HFFc6 (cell line): ENCODE measurements at regions not wholly inside any gene's neighbourhood (a gene's known extent, or its start where the extent isn't known, plus 50 kb on each side); places are given as distances from the start of the nearest gene placed in this dataset.

ENCODE experiments used
- DNase-seq: peaks from one replicate; pipeline ENCODE4 v3.0.0-alpha.2; 2018
- H3K27ac Mint-ChIP-seq: 2 replicates; pipeline ENCODE4 v1.8.0; 2020; ENCODE audit warnings: mild to moderate bottlenecking, mixed read lengths
- H3K27me3 Mint-ChIP-seq: 2 replicates; pipeline ENCODE4 v1.8.0; 2021; ENCODE audit warnings: mild to moderate bottlenecking, moderate library complexity, mixed read lengths; ENCODE audit not compliant: insufficient read depth
- H3K36me3 Mint-ChIP-seq: 2 replicates; pipeline ENCODE4 v1.8.0; 2021; ENCODE audit warnings: low read depth, mixed read lengths
- H3K4me1 Mint-ChIP-seq: 2 replicates; pipeline ENCODE4 v1.8.0; 2020; ENCODE audit warnings: low read depth, mixed read lengths
- H3K4me3 Mint-ChIP-seq: 2 replicates; pipeline ENCODE4 v1.8.0; 2020; ENCODE audit warnings: mild to moderate bottlenecking, moderate library complexity, mixed read lengths
- H3K9me3 Mint-ChIP-seq: 2 replicates; pipeline ENCODE4 v1.8.0; 2020; ENCODE audit warnings: mild to moderate bottlenecking, mixed read lengths
- CTCF ChIP-seq: fragments of 200-600 bp; sonication (generic); IDR thresholded peaks from 2 replicates; pipeline ENCODE4 v1.5.0; 2021; ENCODE audit warnings: antibody characterized with exemption, mild to moderate bottlenecking

- Mint-ChIP-seq H3K9me3 (no peaks in the 10 kb centered on the region), H3K4me3 (no peak overlapping the region), H3K27me3 (no peaks in the 10 kb centered on the region), H3K27ac (no peak overlapping the region), H3K4me1 (peaks cover 6% of the 10 kb centered on the region; the same call in 1 of the 2 replicates), H3K36me3 (peaks cover 31% of the 10 kb centered on the region)
- DNase-seq, result no peak
- TF ChIP-seq CTCF, result no peak
These were observed 441.0 kb downstream of the KLF12 start for GRCh38 chr13:73693215-73693614.

- no peak for DNase-seq
- H3K27ac Mint-ChIP-seq, result no peak overlapping the region
- H3K27me3 Mint-ChIP-seq, result no peaks in the 10 kb centered on the region
- H3K9me3 Mint-ChIP-seq, result no peaks in the 10 kb centered on the region
- no peak for TF ChIP-seq CTCF
- H3K36me3 Mint-ChIP-seq, result peaks cover 23% of the 10 kb centered on the region
- H3K4me1 Mint-ChIP-seq, result no peaks in the 10 kb centered on the region
- no peak overlapping the region for H3K4me3 Mint-ChIP-seq
These were observed 442.3 kb downstream of the KLF12 start for GRCh38 chr13:73691891-73692290.

GRCh38 chr13:73687929-73688328 is 446.3 kb downstream of the KLF12 start:
- H3K9me3 Mint-ChIP-seq, result no peaks in the 10 kb centered on the region
- H3K4me1 Mint-ChIP-seq, result no peaks in the 10 kb centered on the region
- H3K4me3 Mint-ChIP-seq, result no peak overlapping the region
- peaks cover 16% of the 10 kb centered on the region for H3K36me3 Mint-ChIP-seq
- no peak for DNase-seq
- no peak for TF ChIP-seq CTCF
- H3K27ac Mint-ChIP-seq, result no peak overlapping the region
- no peaks in the 10 kb centered on the region for H3K27me3 Mint-ChIP-seq

GRCh38 chr13:73687087-73687486 is 447.1 kb downstream of the KLF12 start:
- Mint-ChIP-seq H3K27ac (no peak overlapping the region), H3K9me3 (no peaks in the 10 kb centered on the region), H3K27me3 (no peaks in the 10 kb centered on the region), H3K4me3 (no peak overlapping the region), H3K4me1 (no peaks in the 10 kb centered on the region), H3K36me3 (peaks cover 19% of the 10 kb centered on the region)
- no peak for DNase-seq
- TF ChIP-seq CTCF, result no peak

- no peak for DNase-seq
- no peak for TF ChIP-seq CTCF
- peaks cover 22% of the 10 kb centered on the region for H3K36me3 Mint-ChIP-seq
- no peak overlapping the region for H3K4me3 Mint-ChIP-seq
- no peaks in the 10 kb centered on the region for H3K9me3 Mint-ChIP-seq
- H3K27me3 Mint-ChIP-seq, result no peaks in the 10 kb centered on the region
- H3K27ac Mint-ChIP-seq, result no peak overlapping the region
- H3K4me1 Mint-ChIP-seq, result no peaks in the 10 kb centered on the region
These were observed 449.5 kb downstream of the KLF12 start for GRCh38 chr13:73684750-73685149.

GRCh38 chr13:73684286-73684685 is 449.9 kb downstream of the KLF12 start:
- Mint-ChIP-seq H3K4me1 (no peaks in the 10 kb centered on the region), H3K27me3 (no peaks in the 10 kb centered on the region), H3K9me3 (no peaks in the 10 kb centered on the region), H3K27ac (no peak overlapping the region), H3K36me3 (peaks cover 20% of the 10 kb centered on the region), H3K4me3 (no peak overlapping the region)
- TF ChIP-seq CTCF, result no peak
- DNase-seq, result no peak
